ENCODE measurements at regions not wholly inside any gene's neighbourhood (a gene's known extent, or its start where the extent isn't known, plus 50 kb on each side); places are given as distances from the start of the nearest gene placed in this dataset.

DNA sequence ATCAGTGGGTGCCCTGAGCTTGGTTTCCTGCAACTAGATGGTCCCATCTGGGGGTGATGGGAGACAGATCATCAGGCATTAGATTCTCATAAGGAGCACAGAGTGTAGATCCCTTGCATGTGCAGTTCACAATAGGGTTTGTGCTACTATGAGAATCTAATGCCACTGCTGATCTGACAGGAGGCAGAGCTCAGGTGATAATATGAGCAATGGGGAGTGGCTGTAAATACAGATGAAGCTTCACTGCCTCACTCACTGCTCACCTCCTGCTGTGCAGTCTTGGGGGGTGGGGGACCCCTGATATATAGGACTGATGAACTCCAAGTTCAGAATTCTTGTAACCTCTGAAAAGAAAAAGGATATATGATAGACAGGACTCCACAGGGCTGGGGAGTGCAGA, 108.0 kb downstream of the RIN2 start:
- TF ChIP-seq, protein P1, sequence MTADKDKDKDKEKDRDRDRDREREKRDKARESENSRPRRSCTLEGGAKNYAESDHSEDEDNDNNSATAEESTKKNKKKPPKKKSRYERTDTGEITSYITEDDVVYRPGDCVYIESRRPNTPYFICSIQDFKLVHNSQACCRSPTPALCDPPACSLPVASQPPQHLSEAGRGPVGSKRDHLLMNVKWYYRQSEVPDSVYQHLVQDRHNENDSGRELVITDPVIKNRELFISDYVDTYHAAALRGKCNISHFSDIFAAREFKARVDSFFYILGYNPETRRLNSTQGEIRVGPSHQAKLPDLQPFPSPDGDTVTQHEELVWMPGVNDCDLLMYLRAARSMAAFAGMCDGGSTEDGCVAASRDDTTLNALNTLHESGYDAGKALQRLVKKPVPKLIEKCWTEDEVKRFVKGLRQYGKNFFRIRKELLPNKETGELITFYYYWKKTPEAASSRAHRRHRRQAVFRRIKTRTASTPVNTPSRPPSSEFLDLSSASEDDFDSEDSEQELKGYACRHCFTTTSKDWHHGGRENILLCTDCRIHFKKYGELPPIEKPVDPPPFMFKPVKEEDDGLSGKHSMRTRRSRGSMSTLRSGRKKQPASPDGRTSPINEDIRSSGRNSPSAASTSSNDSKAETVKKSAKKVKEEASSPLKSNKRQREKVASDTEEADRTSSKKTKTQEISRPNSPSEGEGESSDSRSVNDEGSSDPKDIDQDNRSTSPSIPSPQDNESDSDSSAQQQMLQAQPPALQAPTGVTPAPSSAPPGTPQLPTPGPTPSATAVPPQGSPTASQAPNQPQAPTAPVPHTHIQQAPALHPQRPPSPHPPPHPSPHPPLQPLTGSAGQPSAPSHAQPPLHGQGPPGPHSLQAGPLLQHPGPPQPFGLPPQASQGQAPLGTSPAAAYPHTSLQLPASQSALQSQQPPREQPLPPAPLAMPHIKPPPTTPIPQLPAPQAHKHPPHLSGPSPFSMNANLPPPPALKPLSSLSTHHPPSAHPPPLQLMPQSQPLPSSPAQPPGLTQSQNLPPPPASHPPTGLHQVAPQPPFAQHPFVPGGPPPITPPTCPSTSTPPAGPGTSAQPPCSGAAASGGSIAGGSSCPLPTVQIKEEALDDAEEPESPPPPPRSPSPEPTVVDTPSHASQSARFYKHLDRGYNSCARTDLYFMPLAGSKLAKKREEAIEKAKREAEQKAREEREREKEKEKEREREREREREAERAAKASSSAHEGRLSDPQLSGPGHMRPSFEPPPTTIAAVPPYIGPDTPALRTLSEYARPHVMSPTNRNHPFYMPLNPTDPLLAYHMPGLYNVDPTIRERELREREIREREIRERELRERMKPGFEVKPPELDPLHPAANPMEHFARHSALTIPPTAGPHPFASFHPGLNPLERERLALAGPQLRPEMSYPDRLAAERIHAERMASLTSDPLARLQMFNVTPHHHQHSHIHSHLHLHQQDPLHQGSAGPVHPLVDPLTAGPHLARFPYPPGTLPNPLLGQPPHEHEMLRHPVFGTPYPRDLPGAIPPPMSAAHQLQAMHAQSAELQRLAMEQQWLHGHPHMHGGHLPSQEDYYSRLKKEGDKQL (CRISPR knock-in tag; IDR thresholded peaks at IDR 0.05; ENCODE audit: low read depth): no peak
- TF ChIP-seq ZNF639 (CRISPR knock-in tag; conservative IDR thresholded peaks at IDR 0.05) (no peak), ETV5 (CRISPR knock-in tag; IDR thresholded peaks at IDR 0.05; ENCODE audit: borderline replicate concordance) (no peak)

All from HepG2 (cell line).